ENCODE measurements at regions not wholly inside any gene's neighbourhood (a gene's known extent, or its start where the extent isn't known, plus 50 kb on each side); places are given as distances from the start of the nearest gene placed in this dataset.

GRCh38 chr10:104505521-104506042 lies 135.5 kb upstream of the SORCS3 start:
- no peak for DNase-seq (ENCODE audit: low read depth, low spot score)

GRCh38 chr10:104509981-104510380 lies 131.1 kb upstream of the SORCS3 start:
- no peak for DNase-seq (ENCODE audit: low read depth, low spot score)

- DNase-seq (ENCODE audit: low read depth, low spot score) = no peak
These were observed 130.4 kb upstream of the SORCS3 start for GRCh38 chr10:104510644-104511043.

GRCh38 chr10:104512800-104513199 lies 128.3 kb upstream of the SORCS3 start:
- DNase-seq (ENCODE audit: low read depth, low spot score) = no peak

GRCh38 chr10:104515678-104516199 lies 125.4 kb upstream of the SORCS3 start:
- DNase-seq (ENCODE audit: low read depth, low spot score) = no peak

GRCh38 chr10:104516986-104517385 lies 124.1 kb upstream of the SORCS3 start:
- DNase-seq (ENCODE audit: low read depth, low spot score) = no peak

- no peak for DNase-seq (ENCODE audit: low read depth, low spot score)
These were observed 123.1 kb upstream of the SORCS3 start for GRCh38 chr10:104517946-104518345.

GRCh38 chr10:104518891-104519290 lies 122.2 kb upstream of the SORCS3 start:
- no peak for DNase-seq (ENCODE audit: low read depth, low spot score)

- DNase-seq (ENCODE audit: low read depth, low spot score) = no peak
These were observed 120.4 kb upstream of the SORCS3 start for GRCh38 chr10:104520653-104521052.

- DNase-seq (ENCODE audit: low read depth, low spot score) = no peak
These were observed 119.0 kb upstream of the SORCS3 start for GRCh38 chr10:104521901-104522694.

- no peak for DNase-seq (ENCODE audit: low read depth, low spot score)
These were observed 114.9 kb upstream of the SORCS3 start for GRCh38 chr10:104526188-104526587.

- no peak for DNase-seq (ENCODE audit: low read depth, low spot score)
These were observed 114.1 kb upstream of the SORCS3 start for GRCh38 chr10:104527013-104527412.

GRCh38 chr10:104540181-104540580 lies 100.9 kb upstream of the SORCS3 start:
- no peak for DNase-seq (ENCODE audit: low read depth, low spot score)

- no peak for DNase-seq (ENCODE audit: low read depth, low spot score)
These were observed 99.3 kb upstream of the SORCS3 start for GRCh38 chr10:104541820-104542219.

- no peak for DNase-seq (ENCODE audit: low read depth, low spot score)
These were observed 94.8 kb upstream of the SORCS3 start for GRCh38 chr10:104546336-104546735.

- DNase-seq (ENCODE audit: low read depth, low spot score) = no peak
These were observed 94.3 kb upstream of the SORCS3 start for GRCh38 chr10:104546756-104547155.

- no peak for DNase-seq (ENCODE audit: low read depth, low spot score)
These were observed 93.0 kb upstream of the SORCS3 start for GRCh38 chr10:104548090-104548489.

- DNase-seq (ENCODE audit: low read depth, low spot score) = no peak
These were observed 84.3 kb upstream of the SORCS3 start for GRCh38 chr10:104556831-104557230.

GRCh38 chr10:104557966-104558365 lies 83.1 kb upstream of the SORCS3 start:
- DNase-seq (ENCODE audit: low read depth, low spot score) = no peak

GRCh38 chr10:104559935-104560334 lies 81.2 kb upstream of the SORCS3 start:
- DNase-seq (ENCODE audit: low read depth, low spot score) = no peak

- no peak for DNase-seq (ENCODE audit: low read depth, low spot score)
These were observed 78.0 kb upstream of the SORCS3 start for GRCh38 chr10:104563051-104563450.

GRCh38 chr10:104563548-104563947 lies 77.5 kb upstream of the SORCS3 start:
- no peak for DNase-seq (ENCODE audit: low read depth, low spot score)

- no peak for DNase-seq (ENCODE audit: low read depth, low spot score)
These were observed 66.7 kb upstream of the SORCS3 start for GRCh38 chr10:104574427-104574826.

All from activated naive CD8-positive, alpha-beta T cell treated with anti-CD3 and anti-CD28 coated beads, Interleukin-2, amount 50 U/mL, for 16 hours (primary cell).